ENCODE measurements at regions not wholly inside any gene's neighbourhood (a gene's known extent, or its start where the extent isn't known, plus 50 kb on each side); places are given as distances from the start of the nearest gene placed in this dataset.

GRCh38 chr1:60826320-60827094 is 255.9 kb upstream of the NFIA start:
- TF ChIP-seq POLR2AphosphoS5 (IDR thresholded peaks at IDR 0.05) (no peak), CTCF (IDR thresholded peaks at IDR 0.05; ENCODE audit: poor library complexity, severe bottlenecking) (no peak), RAD21 (conservative IDR thresholded peaks at IDR 0.05) (no peak), EZH2 (IDR thresholded peaks at IDR 0.05; ENCODE audit: borderline replicate concordance, insufficient read depth, low read length, poor library complexity, severe bottlenecking) (no peak), EP300 (conservative IDR thresholded peaks at IDR 0.05; ENCODE audit: poor library complexity, severe bottlenecking) (no peak), REST (IDR thresholded peaks at IDR 0.05; ENCODE audit: borderline replicate concordance) (no peak)
